Calu3 (cell line): ENCODE measurements at regions not wholly inside any gene's neighbourhood (a gene's known extent, or its start where the extent isn't known, plus 50 kb on each side); places are given as distances from the start of the nearest gene placed in this dataset.

Experiments
- BruUV-seq: library from RNA; stranded (reverse); fragments of 400-500 nt; replicated peaks from 2 replicates; lab custom pipeline; 2021; lab: Mats Ljungman, UMichigan
- CTCF ChIA-PET: fragments of 300-600 bp; sonication (Branson Sonifier 250); formaldehyde crosslinking; loops from one replicate; lab custom pipeline; 2022; ENCODE audit warnings: antibody characterized with exemption; lab: Charles Lee
- DNase-seq: peaks from one replicate; pipeline ENCODE4 v3.0.0; 2022
- H3K27ac Mint-ChIP-seq: one replicate; pipeline ENCODE4 v1.8.0; 2022; ENCODE audit warnings: mixed read lengths; ENCODE audit not compliant: unreplicated experiment
- H3K27me3 Mint-ChIP-seq: one replicate; pipeline ENCODE4 v1.8.0; 2022; ENCODE audit warnings: mixed read lengths; ENCODE audit not compliant: unreplicated experiment
- H3K36me3 Mint-ChIP-seq: one replicate; pipeline ENCODE4 v1.8.0; 2022; ENCODE audit warnings: mild to moderate bottlenecking, moderate library complexity, mixed read lengths; ENCODE audit not compliant: insufficient read depth, unreplicated experiment
- H3K4me1 Mint-ChIP-seq: one replicate; pipeline ENCODE4 v1.8.0; 2022; ENCODE audit warnings: mild to moderate bottlenecking, low read depth, mixed read lengths; ENCODE audit not compliant: unreplicated experiment
- H3K4me3 Mint-ChIP-seq: one replicate; pipeline ENCODE4 v1.8.0; 2022; ENCODE audit warnings: mild to moderate bottlenecking, low read depth, moderate library complexity, mixed read lengths; ENCODE audit not compliant: unreplicated experiment
- H3K9me3 Mint-ChIP-seq: one replicate; pipeline ENCODE4 v1.8.0; 2022; ENCODE audit warnings: low read depth, mixed read lengths; ENCODE audit not compliant: unreplicated experiment
- intact Hi-C: fragments of 100-400 bp; cut with micrococcal nuclease; formaldehyde crosslinking; loops from one replicate; pipeline ENCODE4 v1.10.0; 2022; ENCODE audit not compliant: unreplicated experiment
- TF ChIP-seq, protein P1 (sequence below): fragments of 200-600 bp; IDR thresholded peaks from one replicate; pipeline ENCODE4 v1.8.0; 2022; ENCODE audit warnings: antibody characterized with exemption; ENCODE audit not compliant: unreplicated experiment

DNA sequence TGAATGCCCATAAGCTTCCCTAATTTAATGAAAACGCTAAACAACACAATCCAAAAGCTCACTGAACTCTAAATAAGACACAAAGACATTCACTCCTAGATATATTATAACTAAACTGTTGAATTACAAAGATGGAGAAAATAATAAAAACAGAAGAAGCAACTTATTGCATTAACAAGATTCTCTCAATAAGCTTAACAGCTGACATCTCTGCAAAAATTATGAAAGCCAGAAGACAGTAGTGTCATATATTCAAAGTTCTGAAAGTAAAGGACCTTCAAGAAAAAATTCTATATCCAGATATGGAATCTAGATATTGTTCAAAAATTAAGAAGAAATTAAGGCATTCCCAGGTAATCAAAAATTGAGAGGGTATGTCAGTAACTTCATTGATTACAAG lies 957.8 kb upstream of the TYRP1 start:
- Mint-ChIP-seq H3K4me3 (no peak overlapping the region), H3K4me1 (no peaks in the 10 kb centered on the region), H3K27ac (no peak overlapping the region), H3K27me3 (no peaks in the 10 kb centered on the region), H3K36me3 (no peaks in the 10 kb centered on the region), H3K9me3 (peaks cover 8% of the 10 kb centered on the region)
- intact Hi-C loops = no loop called here
- CTCF ChIA-PET = no interaction called here
- DNase-seq = no peak
- BruUV-seq = no TSS peak
- TF ChIP-seq, protein P1, sequence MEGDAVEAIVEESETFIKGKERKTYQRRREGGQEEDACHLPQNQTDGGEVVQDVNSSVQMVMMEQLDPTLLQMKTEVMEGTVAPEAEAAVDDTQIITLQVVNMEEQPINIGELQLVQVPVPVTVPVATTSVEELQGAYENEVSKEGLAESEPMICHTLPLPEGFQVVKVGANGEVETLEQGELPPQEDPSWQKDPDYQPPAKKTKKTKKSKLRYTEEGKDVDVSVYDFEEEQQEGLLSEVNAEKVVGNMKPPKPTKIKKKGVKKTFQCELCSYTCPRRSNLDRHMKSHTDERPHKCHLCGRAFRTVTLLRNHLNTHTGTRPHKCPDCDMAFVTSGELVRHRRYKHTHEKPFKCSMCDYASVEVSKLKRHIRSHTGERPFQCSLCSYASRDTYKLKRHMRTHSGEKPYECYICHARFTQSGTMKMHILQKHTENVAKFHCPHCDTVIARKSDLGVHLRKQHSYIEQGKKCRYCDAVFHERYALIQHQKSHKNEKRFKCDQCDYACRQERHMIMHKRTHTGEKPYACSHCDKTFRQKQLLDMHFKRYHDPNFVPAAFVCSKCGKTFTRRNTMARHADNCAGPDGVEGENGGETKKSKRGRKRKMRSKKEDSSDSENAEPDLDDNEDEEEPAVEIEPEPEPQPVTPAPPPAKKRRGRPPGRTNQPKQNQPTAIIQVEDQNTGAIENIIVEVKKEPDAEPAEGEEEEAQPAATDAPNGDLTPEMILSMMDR = no peak

DNA sequence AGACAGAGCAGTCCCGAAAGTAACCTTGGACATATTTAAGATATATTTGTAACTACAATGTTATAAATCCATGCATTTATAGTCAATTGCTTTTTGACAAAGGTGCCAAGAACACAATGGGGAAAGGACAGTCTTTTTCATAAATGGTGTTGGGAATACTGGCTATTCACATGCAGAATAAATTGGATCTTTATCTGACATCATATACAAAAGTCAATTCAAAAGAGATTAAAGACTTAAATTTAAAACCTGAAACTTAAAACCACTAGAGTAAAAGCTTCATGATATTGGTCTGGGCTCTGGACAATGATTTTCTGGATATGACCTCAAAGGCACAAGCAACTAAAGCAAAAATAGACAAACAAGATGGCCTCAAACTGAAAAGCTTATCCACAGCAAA lies 950.7 kb upstream of the TYRP1 start:
- no peak for DNase-seq
- TF ChIP-seq, protein P1 = no peak
- no peaks in the 10 kb centered on the region for H3K4me1 Mint-ChIP-seq
- intact Hi-C loops = no loop called here
- H3K27ac Mint-ChIP-seq = no peak overlapping the region
- H3K36me3 Mint-ChIP-seq = no peaks in the 10 kb centered on the region
- no peak overlapping the region for H3K4me3 Mint-ChIP-seq
- peaks cover 4% of the 10 kb centered on the region for H3K9me3 Mint-ChIP-seq
- H3K27me3 Mint-ChIP-seq = no peaks in the 10 kb centered on the region
- no TSS peak for BruUV-seq
- CTCF ChIA-PET = no interaction called here

DNA sequence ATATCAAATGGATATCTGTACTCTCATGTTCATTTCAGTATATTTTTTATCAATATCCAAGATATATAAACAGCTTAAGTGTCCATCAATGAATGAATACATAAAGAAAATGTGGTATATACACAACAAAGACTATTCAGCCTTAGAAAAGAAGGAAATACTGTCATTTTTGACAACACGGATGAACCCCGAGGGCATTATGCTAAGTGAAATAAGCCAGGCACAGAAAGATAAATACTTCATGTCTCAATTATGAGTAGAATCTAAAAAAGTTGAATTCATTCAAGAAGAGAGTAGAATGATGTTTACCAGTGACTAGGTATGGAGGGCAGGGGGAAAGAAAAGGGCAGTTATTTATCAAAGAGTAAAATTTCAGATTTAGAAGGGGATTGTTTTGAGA lies 949.8 kb upstream of the TYRP1 start:
- H3K36me3 Mint-ChIP-seq = no peaks in the 10 kb centered on the region
- intact Hi-C loops = no loop called here
- no peaks in the 10 kb centered on the region for H3K4me1 Mint-ChIP-seq
- no peaks in the 10 kb centered on the region for H3K27me3 Mint-ChIP-seq
- no peak for DNase-seq
- TF ChIP-seq, protein P1 = no peak
- CTCF ChIA-PET = no interaction called here
- H3K4me3 Mint-ChIP-seq = no peak overlapping the region
- peaks cover 4% of the 10 kb centered on the region for H3K9me3 Mint-ChIP-seq
- H3K27ac Mint-ChIP-seq = no peak overlapping the region
- no TSS peak for BruUV-seq

DNA sequence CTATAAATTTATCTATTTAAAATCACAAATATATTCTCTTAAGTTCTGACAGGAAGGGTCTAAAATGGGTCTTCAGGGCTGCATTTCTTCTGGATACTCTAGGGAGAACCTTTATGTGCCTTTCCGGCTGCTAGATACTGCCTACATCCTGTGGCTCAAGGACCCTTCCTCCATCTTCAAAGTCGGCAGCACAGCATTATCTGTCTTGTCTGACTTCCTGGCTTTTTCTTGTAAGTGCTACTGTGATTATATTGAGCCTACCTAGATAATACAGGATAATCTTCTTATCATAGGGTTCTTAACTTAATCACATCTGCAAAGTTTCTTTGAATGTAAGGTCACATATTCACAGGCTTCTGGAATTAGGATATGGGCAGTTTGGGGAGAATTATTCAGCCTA lies 943.8 kb upstream of the TYRP1 start:
- no peak for DNase-seq
- Mint-ChIP-seq H3K27me3 (no peaks in the 10 kb centered on the region), H3K27ac (no peak overlapping the region), H3K4me3 (no peak overlapping the region), H3K9me3 (peaks cover 2% of the 10 kb centered on the region), H3K36me3 (no peaks in the 10 kb centered on the region), H3K4me1 (no peaks in the 10 kb centered on the region)
- TF ChIP-seq, protein P1 = no peak
- no TSS peak for BruUV-seq
- intact Hi-C loops = no loop called here
- CTCF ChIA-PET = no interaction called here
